Left lung (tissue), 4 donors: ENCODE measurements at regions not wholly inside any gene's neighbourhood (a gene's known extent, or its start where the extent isn't known, plus 50 kb on each side); places are given as distances from the start of the nearest gene placed in this dataset.
A peak's percentile ranks its signal among the peaks of the same experiment; 100 is the strongest.
"Not testable (repeated sequence)": the region's sequence is repeated elsewhere in the genome, so short reads cannot be mapped to it uniquely, and the experiment has no call there.

Experiments used
- ATAC-seq: fragments of 200-7000 bp; cut with Tn5 transposase; one replicate; pipeline ENCODE4 v1.9.1; 2020; ENCODE audit warnings: moderate library complexity
- DNase-seq, 4 donors: peaks; one replicate each; pipeline ENCODE4 v3.0.0-alpha.2; 2013 to 2020
- H3K27ac ChIP-seq, 2 donors: fragments of 200-600 bp; sonication (generic) in 1 of 2; one replicate each; pipeline versions ENCODE4 v1.5.0 to v1.8.0; 2020 to 2021
- H3K27me3 ChIP-seq, 2 donors: fragments of 200-600 bp; sonication (generic) in 1 of 2; one replicate each; pipeline versions ENCODE4 v1.5.0 to v1.8.0; 2020 to 2021
- H3K36me3 ChIP-seq, 2 donors: fragments of 200-600 bp; sonication (generic) in 1 of 2; one replicate each; pipeline versions ENCODE4 v1.5.0 to v1.8.0; 2020 to 2021
- H3K4me1 ChIP-seq, 2 donors: fragments of 200-600 bp; one replicate each; pipeline ENCODE4 v1.8.0; 2021
- H3K4me3 ChIP-seq, 2 donors: fragments of 200-600 bp; sonication (generic) in 1 of 2; one replicate each; pipeline versions ENCODE4 v1.5.0 to v1.8.0; 2020 to 2021; ENCODE audit warnings: mild to moderate bottlenecking in 1 of 2
- H3K9me3 ChIP-seq, 2 donors: fragments of 200-600 bp; sonication (generic) in 1 of 2; one replicate each; pipeline versions ENCODE4 v1.5.0 to v1.8.0; 2020 to 2021
- CTCF ChIP-seq, 2 donors: fragments of 200-600 bp; sonication (generic) in 1 of 2; IDR thresholded peaks; one replicate each; pipeline versions ENCODE4 v1.5.0 to v1.8.0; 2021; ENCODE audit warnings: antibody characterized with exemption in 2 of 2
- intact Hi-C, 2 donors: fragments of 100-400 bp; cut with DNase I; formaldehyde crosslinking; loops; one replicate each; pipeline versions ENCODE4 v1.11.2 to v1.14.2; 2022
- donor health status: DM: no; HTN: yes; CAD: no.
- donor health status: DM: no; HTN: no; CAD: no.

- TF ChIP-seq CTCF (IDR thresholded peaks at IDR 0.05) = no peak
- Histone ChIP-seq H3K27ac (no peak overlapping the region), H3K9me3 (no peaks in the 10 kb centered on the region), H3K4me3 (no peak overlapping the region), H3K4me1 (no peaks in the 10 kb centered on the region), H3K36me3 (no peaks in the 10 kb centered on the region), H3K27me3 (peaks cover 0 to 2% of the 10 kb centered on the region in 2 donors)
- DNase-seq (no peak), ATAC-seq (no peak)
- intact Hi-C loops = no loop called here
Measured at GRCh38 chr3:10648181-10648580, 142.8 kb upstream of the ATP2B2 start.

GRCh38 chr3:10649463-10649862 is 144.1 kb upstream of the ATP2B2 start:
- DNase-seq, intact Hi-C loops, H3K4me3 ChIP-seq, ATAC-seq, H3K36me3 ChIP-seq, H3K4me1 ChIP-seq, H3K9me3 ChIP-seq, H3K27me3 ChIP-seq, H3K27ac ChIP-seq: not testable (repeated sequence)

- H3K4me1 ChIP-seq = no peaks in the 10 kb centered on the region
- no peaks in the 10 kb centered on the region for H3K9me3 ChIP-seq
- H3K27me3 ChIP-seq = peaks cover 0 to 7% of the 10 kb centered on the region in 2 donors
- H3K4me3 ChIP-seq = no peak overlapping the region
- H3K27ac ChIP-seq = no peak overlapping the region
- TF ChIP-seq CTCF (IDR thresholded peaks at IDR 0.05) = no peak
- ATAC-seq = no peak
- intact Hi-C loops = no loop called here
- DNase-seq = no peak
- no peaks in the 10 kb centered on the region for H3K36me3 ChIP-seq
Measured at GRCh38 chr3:10651506-10651905, 146.1 kb upstream of the ATP2B2 start.

- Histone ChIP-seq H3K9me3 (no peaks in the 10 kb centered on the region), H3K36me3 (no peaks in the 10 kb centered on the region), H3K27ac (no peak overlapping the region), H3K4me3 (no peak overlapping the region), H3K27me3 (peaks cover 0 to 17% of the 10 kb centered on the region in 2 donors), H3K4me1 (no peaks in the 10 kb centered on the region)
- no peak for DNase-seq
- no peak for ATAC-seq
- TF ChIP-seq CTCF (IDR thresholded peaks at IDR 0.05) = no peak
- intact Hi-C loops = no loop called here
Measured at GRCh38 chr3:10653241-10653640, 147.9 kb upstream of the ATP2B2 start.

- intact Hi-C loops = no loop called here
- TF ChIP-seq CTCF (IDR thresholded peaks at IDR 0.05) = no peak
- no peaks in the 10 kb centered on the region for H3K36me3 ChIP-seq
- no peaks in the 10 kb centered on the region for H3K4me1 ChIP-seq
- no peak overlapping the region for H3K27ac ChIP-seq
- H3K9me3 ChIP-seq = no peaks in the 10 kb centered on the region
- ATAC-seq (no peak), DNase-seq (no peak)
- H3K27me3 ChIP-seq = peaks cover 0 to 17% of the 10 kb centered on the region in 2 donors
- H3K4me3 ChIP-seq = no peak overlapping the region
Measured at GRCh38 chr3:10653866-10654611, 148.7 kb upstream of the ATP2B2 start.

GRCh38 chr3:10655105-10655504 is 149.7 kb upstream of the ATP2B2 start:
- no peaks in the 10 kb centered on the region for H3K4me1 ChIP-seq
- peaks cover 0 to 17% of the 10 kb centered on the region in 2 donors for H3K27me3 ChIP-seq
- no peak for DNase-seq
- no peaks in the 10 kb centered on the region for H3K36me3 ChIP-seq
- intact Hi-C loops = no loop called here
- TF ChIP-seq CTCF (IDR thresholded peaks at IDR 0.05) = no peak
- H3K27ac ChIP-seq = no peak overlapping the region
- no peak for ATAC-seq
- no peaks in the 10 kb centered on the region for H3K9me3 ChIP-seq
- H3K4me3 ChIP-seq = no peak overlapping the region

- ATAC-seq, H3K27ac ChIP-seq, H3K9me3 ChIP-seq, H3K4me1 ChIP-seq, H3K4me3 ChIP-seq, H3K36me3 ChIP-seq, intact Hi-C loops: not testable (repeated sequence)
- H3K27me3 ChIP-seq = peaks cover 0 to 17% of the 10 kb centered on the region in 2 donors
- peak in 1 of 4 donors; percentile 6 for DNase-seq
Measured at GRCh38 chr3:10657339-10657738, 152.0 kb upstream of the ATP2B2 start.
